Common myeloid progenitor, CD34-positive (primary cell): ENCODE measurements at regions not wholly inside any gene's neighbourhood (a gene's known extent, or its start where the extent isn't known, plus 50 kb on each side); places are given as distances from the start of the nearest gene placed in this dataset.
"Not testable (repeated sequence)": the region's sequence is repeated elsewhere in the genome, so short reads cannot be mapped to it uniquely, and the experiment has no call there.

Experiments used
- CTCF ChIA-PET: fragments of 350-600 bp; sonication (Branson Sonifier 250); formaldehyde crosslinking; loops from one replicate; lab custom pipeline; 2021; ENCODE audit warnings: antibody characterized with exemption; lab: Charles Lee
- POLR2A ChIA-PET: fragments of 350-600 bp; sonication (Branson Sonifier 250); formaldehyde crosslinking; loops from one replicate; lab custom pipeline; 2021; ENCODE audit warnings: antibody characterized with exemption; lab: Charles Lee
- DNase-seq, 3 donors: peaks; one replicate each; pipeline versions ENCODE4 v3.0.0 to v3.0.0-alpha.2; 2013
- H3K27ac ChIP-seq, 2 experiments: 1 replicate in 1 of 2; 2 replicates in 1 of 2; pipeline ENCODE4 v1.7.0; 2013; ENCODE audit warnings: inconsistent platforms in 2 of 2, low read length in 2 of 2, mild to moderate bottlenecking in 2 of 2, low read depth in 1 of 2, moderate library complexity in 1 of 2; ENCODE audit not compliant: severe bottlenecking in 2 of 2, insufficient read depth in 1 of 2, poor library complexity in 1 of 2
- H3K27me3 ChIP-seq, 5 experiments: replicated peaks in 2 of 5; 1 replicate in 3 of 5; 2 replicates in 2 of 5; pipeline versions ENCODE4 v1.6.1 to v1.7.0; 2013; ENCODE audit warnings: low read length in 4 of 5, mild to moderate bottlenecking in 2 of 5, moderate library complexity in 2 of 5, inconsistent platforms in 1 of 5; ENCODE audit not compliant: insufficient read depth in 5 of 5, control insufficient read depth in 4 of 5
- H3K36me3 ChIP-seq, 4 experiments: 1 replicate in 2 of 4; 2 replicates in 2 of 4; pipeline versions ENCODE4 v1.6.1 to v1.7.0; 2013; ENCODE audit warnings: low read length in 3 of 4, control low read depth in 1 of 4, mild to moderate bottlenecking in 1 of 4; ENCODE audit not compliant: control insufficient read depth in 4 of 4, insufficient read depth in 4 of 4
- H3K4me1 ChIP-seq, 4 experiments: 1 replicate in 3 of 4; 2 replicates in 1 of 4; pipeline versions ENCODE4 v1.6.1 to v1.7.1; 2013; ENCODE audit warnings: low read length in 3 of 4, mild to moderate bottlenecking in 3 of 4, control low read depth in 1 of 4, inconsistent platforms in 1 of 4, moderate library complexity in 1 of 4; ENCODE audit not compliant: control insufficient read depth in 4 of 4, insufficient read depth in 4 of 4; ENCODE audit errors: control extremely low read depth in 1 of 4
- H3K4me3 ChIP-seq, 7 experiments: 1 replicate in 4 of 7; 2 replicates in 3 of 7; pipeline versions ENCODE4 v1.5.1 to v1.7.0; 2013; ENCODE audit warnings: mild to moderate bottlenecking in 7 of 7, low read length in 6 of 7, moderate library complexity in 6 of 7, inconsistent platforms in 2 of 7, low read depth in 2 of 7, control low read depth in 1 of 7; ENCODE audit not compliant: insufficient read depth in 4 of 7, control insufficient read depth in 1 of 7; ENCODE audit errors: extremely low read depth in 1 of 7
- H3K9me3 ChIP-seq, 5 experiments: 1 replicate in 4 of 5; 2 replicates in 1 of 5; pipeline versions ENCODE4 v1.6.1 to v1.7.1; 2013; ENCODE audit warnings: low read length in 4 of 5, mild to moderate bottlenecking in 2 of 5, inconsistent platforms in 1 of 5, low read depth in 1 of 5, moderate library complexity in 1 of 5; ENCODE audit not compliant: control insufficient read depth in 4 of 5, insufficient read depth in 2 of 5; ENCODE audit errors: control extremely low read depth in 1 of 5
- WGBS: methylation state at CpG from one replicate; pipeline ENCODE4 v1.1.5; 2013; ENCODE audit not compliant: insufficient coverage; 5-methylcytosine and 5-hydroxymethylcytosine counted together

DNA sequence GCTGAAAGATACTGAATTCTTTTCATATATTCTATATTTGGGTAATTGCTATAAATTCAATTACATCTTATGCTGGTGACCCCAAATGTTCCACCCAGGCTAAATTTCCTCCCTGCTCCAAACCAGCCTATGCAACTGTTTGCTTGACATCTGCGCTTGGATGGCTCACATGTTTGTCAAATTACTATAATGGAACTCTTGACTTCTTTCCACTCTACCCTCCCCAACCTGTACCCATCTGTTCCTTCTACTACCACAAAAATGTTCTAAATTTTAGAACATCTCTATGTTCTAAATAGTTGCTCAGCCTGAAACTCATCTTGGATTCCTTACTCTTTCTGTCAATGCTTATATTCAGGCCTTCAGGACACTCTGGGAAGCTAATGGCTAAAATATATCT is 249.9 kb upstream of the SMIM30 start:
- CTCF ChIA-PET, result no interaction called here
- POLR2A ChIA-PET, result no interaction called here
- WGBS, result 100% methylated on average over 1 of the region's 1 CpG

DNA sequence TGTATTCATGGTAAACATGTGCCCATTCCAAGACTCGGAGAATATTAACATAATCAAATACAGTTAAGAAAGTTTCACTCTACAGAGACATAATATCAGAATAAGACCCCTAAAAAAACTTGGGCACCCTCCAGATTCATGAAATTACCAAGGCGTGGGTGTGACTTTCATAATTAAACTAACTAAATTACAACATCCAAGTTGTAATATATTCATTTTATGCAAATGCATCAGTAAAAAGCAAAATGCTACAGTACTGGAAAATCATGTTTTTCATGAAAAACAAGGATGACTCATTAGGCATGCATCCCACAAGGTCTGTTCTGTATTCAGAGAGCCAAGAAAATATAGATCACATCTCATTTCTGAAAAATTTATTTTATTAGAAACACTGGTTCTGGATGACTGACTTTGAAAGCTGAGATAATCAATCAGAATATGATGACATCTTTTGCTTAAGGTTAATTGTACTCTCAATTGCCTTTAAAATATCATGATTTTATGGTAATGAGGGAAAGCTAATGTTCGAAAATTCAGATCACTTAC is 248.8 kb upstream of the SMIM30 start:
- H3K4me1 ChIP-seq, result no peaks in the 10 kb centered on the region
- POLR2A ChIA-PET, result no interaction called here
- no peak for DNase-seq
- H3K9me3 ChIP-seq, result no peaks in the 10 kb centered on the region
- CTCF ChIA-PET, result no interaction called here
- no peaks in the 10 kb centered on the region for H3K27me3 ChIP-seq
- H3K36me3 ChIP-seq, result no peaks in the 10 kb centered on the region
- WGBS, result 80% methylated on average over 1 of the region's 3 CpGs
- no peak overlapping the region for H3K4me3 ChIP-seq
- no peak overlapping the region for H3K27ac ChIP-seq

More for the DNA sequence above, 249.9 kb upstream of the SMIM30 start:
- H3K36me3 ChIP-seq, result no peaks in the 10 kb centered on the region
- H3K9me3 ChIP-seq, result no peaks in the 10 kb centered on the region
- no peak overlapping the region for H3K27ac ChIP-seq
- H3K4me1 ChIP-seq, result no peaks in the 10 kb centered on the region
- H3K27me3 ChIP-seq, result no peaks in the 10 kb centered on the region
- DNase-seq, result no peak
- no peak overlapping the region for H3K4me3 ChIP-seq

DNA sequence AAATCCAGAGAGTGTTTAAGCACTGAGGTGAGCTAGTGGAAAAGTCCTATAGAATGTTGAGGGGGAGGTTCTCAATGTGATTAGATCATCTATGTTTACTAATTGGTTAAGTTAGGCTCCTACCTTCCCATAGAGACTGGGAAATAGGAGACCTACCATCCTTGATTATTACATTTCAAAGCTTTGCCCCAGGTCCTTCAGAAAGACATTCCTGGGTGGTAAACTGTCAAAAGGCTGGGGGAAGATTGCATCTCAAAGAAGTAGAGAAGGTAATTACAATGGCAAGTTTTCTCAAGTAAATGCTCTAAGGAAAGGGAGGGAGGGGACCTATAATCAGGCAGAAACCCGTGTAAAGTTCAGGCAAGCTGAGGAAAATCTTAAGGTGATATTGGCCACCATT is 247.8 kb upstream of the SMIM30 start:
- Histone ChIP-seq H3K27ac (no peak overlapping the region), H3K27me3 (no peaks in the 10 kb centered on the region), H3K9me3 (no peaks in the 10 kb centered on the region), H3K4me3 (no peak overlapping the region), H3K36me3 (no peaks in the 10 kb centered on the region), H3K4me1 (no peaks in the 10 kb centered on the region)
- no CpG with 5 or more reads among the region's 1 CpG for WGBS
- POLR2A ChIA-PET, result no interaction called here
- no peak for DNase-seq
- CTCF ChIA-PET, result no interaction called here

DNA sequence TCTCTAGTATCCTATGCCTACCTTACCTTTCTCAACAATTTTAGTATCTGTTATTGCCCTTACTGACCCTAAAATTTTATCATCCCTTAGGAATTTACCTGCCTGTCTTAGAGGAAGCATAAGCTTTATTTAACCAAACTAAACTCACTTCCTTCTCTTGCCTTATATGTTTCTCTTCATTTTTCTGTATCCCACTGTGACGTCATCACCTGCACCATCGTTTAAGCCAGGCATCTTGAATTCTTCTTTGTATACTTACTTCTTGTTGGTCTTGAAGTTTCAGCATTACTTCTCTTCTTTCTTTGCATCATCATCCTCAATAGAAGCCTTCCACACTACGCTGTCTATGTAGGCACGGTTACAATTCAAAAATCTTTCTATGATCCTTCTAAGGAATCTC is 231.0 kb upstream of the SMIM30 start:
- ChIA-PET CTCF (no interaction called here), POLR2A (no interaction called here)
- H3K27ac ChIP-seq, result no peak overlapping the region
- H3K4me1 ChIP-seq, result no peaks in the 10 kb centered on the region
- no peaks in the 10 kb centered on the region for H3K9me3 ChIP-seq
- no peak for DNase-seq
- H3K36me3 ChIP-seq, result no peaks in the 10 kb centered on the region
- 75% methylated on average over 4 of the region's 4 CpGs for WGBS
- H3K4me3 ChIP-seq, result no peak overlapping the region
- H3K27me3 ChIP-seq, result no peaks in the 10 kb centered on the region

DNA sequence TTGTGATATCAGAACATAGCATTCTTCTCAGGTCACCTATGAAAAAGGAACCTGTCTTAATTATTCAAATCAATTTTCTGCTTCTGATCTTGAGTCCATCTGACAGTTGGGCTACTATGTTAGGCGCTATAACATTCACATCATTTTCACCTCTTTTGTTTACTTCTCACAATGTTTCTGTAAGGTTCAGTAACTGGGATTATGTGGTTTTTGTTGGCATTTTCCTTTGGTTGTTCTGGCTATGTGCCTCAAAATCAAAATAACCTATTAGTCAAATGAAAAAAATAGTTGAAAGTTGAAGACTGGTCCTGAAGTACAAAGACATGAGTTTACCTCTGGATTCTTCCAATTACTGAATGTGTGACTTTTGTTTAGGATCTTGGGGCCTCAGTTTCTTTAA is 221.3 kb upstream of the SMIM30 start:
- peaks cover 0 to 2% (median 0%) of the 10 kb centered on the region in 5 experiments for H3K9me3 ChIP-seq
- no peak overlapping the region for H3K4me3 ChIP-seq
- no CpG with 5 or more reads among the region's 1 CpG for WGBS
- ChIA-PET POLR2A (no interaction called here), CTCF (no interaction called here)
- H3K4me1 ChIP-seq, result no peaks in the 10 kb centered on the region
- DNase-seq, result no peak
- H3K27ac ChIP-seq, result no peak overlapping the region
- no peaks in the 10 kb centered on the region for H3K27me3 ChIP-seq
- no peaks in the 10 kb centered on the region for H3K36me3 ChIP-seq

DNA sequence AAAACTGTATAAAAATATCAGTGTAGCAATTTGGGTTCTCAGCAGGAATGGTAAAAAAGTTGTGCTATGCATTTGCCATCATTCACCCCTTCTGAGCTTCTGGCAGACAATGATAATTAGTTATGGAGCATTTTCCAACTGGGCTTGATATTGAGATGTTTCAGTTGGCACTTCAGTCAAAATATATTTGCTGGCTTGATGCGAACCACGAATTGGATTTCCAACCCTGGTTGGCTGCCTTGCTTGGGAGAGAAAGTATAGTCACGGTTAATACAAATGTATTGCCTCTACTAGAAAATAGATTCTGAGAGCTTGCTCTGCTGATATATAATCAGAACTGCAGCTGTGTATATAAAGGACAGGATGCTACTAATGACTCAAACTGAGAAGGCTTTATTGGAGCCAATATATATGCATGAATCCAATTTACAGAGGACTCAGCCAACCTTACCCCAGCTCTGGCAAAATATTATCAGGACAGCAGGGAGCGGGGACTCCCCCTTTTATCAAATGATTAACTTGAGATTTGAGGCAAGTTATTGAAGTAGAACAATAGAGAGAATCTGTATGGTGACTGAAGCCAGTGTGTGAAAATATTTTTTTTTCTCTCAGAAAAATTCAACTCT is 219.8 kb upstream of the SMIM30 start:
- Histone ChIP-seq H3K27ac (no peak overlapping the region), H3K27me3 (no peaks in the 10 kb centered on the region), H3K9me3 (peaks cover 0 to 2% (median 0%) of the 10 kb centered on the region in 5 experiments), H3K4me3 (no peak overlapping the region), H3K4me1 (no peaks in the 10 kb centered on the region), H3K36me3 (no peaks in the 10 kb centered on the region)
- DNase-seq, result no peak
- POLR2A ChIA-PET, result no interaction called here
- CTCF ChIA-PET, result no interaction called here
- WGBS, result 100% methylated on average over 3 of the region's 4 CpGs

DNA sequence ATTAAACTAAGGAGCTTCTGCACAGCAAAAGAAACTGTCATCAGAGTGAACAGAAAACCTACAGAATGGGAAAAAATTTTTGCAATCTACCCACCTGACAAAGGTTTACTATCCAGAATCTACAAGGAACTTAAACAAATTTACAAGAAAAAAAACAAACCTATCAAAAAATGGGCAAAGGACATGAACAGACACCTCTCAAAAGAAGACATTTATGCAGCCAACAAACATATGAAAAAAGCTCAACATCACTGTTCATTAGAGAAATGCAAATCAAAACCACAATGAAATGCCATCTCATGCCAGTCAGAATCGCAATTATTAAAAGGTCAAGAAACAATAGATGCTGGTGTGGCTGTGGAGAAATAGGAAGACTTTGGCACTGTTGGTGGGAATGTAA is 218.5 kb upstream of the SMIM30 start:
- H3K4me3 ChIP-seq, POLR2A ChIA-PET, H3K27me3 ChIP-seq, H3K36me3 ChIP-seq, H3K27ac ChIP-seq, H3K9me3 ChIP-seq, H3K4me1 ChIP-seq, CTCF ChIA-PET, DNase-seq: not testable (repeated sequence)
- WGBS, result no CpG with 5 or more reads among the region's 1 CpG
